LNCaP clone FGC (cell line): ENCODE measurements at regions not wholly inside any gene's neighbourhood (a gene's known extent, or its start where the extent isn't known, plus 50 kb on each side); places are given as distances from the start of the nearest gene placed in this dataset.

ENCODE experiments used
- DNase-seq: peaks from one replicate; pipeline ENCODE4 v3.0.0-alpha.2; 2011; ENCODE audit warnings: low read depth
- H3K4me3 ChIP-seq: 2 replicates; pipeline ENCODE4 v1.5.1; 2011; ENCODE audit warnings: mild to moderate bottlenecking, low read depth, low read length, control low read depth
- TF ChIP-seq, protein P1 (sequence below): IDR thresholded peaks from 2 replicates; pipeline ENCODE4 v1.5.1; 2012; ENCODE audit warnings: mild to moderate bottlenecking; ENCODE audit not compliant: control insufficient read depth, insufficient read depth; ENCODE audit errors: extremely low read depth

DNA sequence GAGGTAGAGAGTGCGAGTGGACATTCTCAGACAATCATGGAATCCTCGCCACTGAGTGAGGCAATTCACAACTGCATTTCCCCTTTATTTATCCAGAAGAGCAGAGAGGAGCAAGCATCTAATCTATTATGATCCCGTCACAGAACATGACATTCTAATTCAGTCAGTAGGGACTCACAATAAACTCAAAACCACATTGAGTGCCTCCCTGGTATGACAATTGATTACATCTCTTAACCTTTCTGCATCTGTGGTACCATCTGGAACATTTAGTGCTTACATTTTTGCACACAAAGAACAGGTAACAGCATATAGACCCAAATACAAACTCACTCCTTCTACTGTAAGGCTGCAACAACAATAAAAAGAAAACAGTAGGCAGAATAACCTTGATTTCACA lies 517.2 kb downstream of the GBE1 start:
- no peak overlapping the region for H3K4me3 ChIP-seq
- DNase-seq = no peak
- TF ChIP-seq, protein P1, sequence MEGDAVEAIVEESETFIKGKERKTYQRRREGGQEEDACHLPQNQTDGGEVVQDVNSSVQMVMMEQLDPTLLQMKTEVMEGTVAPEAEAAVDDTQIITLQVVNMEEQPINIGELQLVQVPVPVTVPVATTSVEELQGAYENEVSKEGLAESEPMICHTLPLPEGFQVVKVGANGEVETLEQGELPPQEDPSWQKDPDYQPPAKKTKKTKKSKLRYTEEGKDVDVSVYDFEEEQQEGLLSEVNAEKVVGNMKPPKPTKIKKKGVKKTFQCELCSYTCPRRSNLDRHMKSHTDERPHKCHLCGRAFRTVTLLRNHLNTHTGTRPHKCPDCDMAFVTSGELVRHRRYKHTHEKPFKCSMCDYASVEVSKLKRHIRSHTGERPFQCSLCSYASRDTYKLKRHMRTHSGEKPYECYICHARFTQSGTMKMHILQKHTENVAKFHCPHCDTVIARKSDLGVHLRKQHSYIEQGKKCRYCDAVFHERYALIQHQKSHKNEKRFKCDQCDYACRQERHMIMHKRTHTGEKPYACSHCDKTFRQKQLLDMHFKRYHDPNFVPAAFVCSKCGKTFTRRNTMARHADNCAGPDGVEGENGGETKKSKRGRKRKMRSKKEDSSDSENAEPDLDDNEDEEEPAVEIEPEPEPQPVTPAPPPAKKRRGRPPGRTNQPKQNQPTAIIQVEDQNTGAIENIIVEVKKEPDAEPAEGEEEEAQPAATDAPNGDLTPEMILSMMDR = no peak

DNA sequence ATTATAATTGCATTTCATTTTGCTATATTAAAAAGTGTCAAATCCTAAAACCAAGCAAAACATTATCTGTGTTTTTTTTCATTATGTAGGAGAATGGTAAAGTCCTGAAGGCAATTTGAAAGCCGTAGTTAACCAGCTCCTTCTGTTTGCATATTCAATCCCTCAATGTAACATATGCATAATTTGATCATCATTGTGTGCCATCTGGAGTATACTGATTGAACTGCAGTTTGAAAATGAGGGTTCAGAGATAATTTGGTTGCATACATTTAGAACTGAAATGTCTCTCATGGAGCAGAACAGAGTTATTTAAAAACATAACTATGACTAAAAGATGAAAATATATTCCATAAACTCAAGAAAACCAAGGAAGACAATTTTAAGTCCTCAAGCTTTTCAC lies 518.6 kb downstream of the GBE1 start:
- H3K4me3 ChIP-seq = no peak overlapping the region
- TF ChIP-seq, protein P1 = peak; percentile 68
- no peak for DNase-seq

- TF ChIP-seq, protein P1 = peak; percentile 16; the same call in 1 of the 2 replicates
- no peak overlapping the region for H3K4me3 ChIP-seq
- no peak for DNase-seq
These were observed 524.3 kb downstream of the GBE1 start for GRCh38 chr3:81237181-81237580.

- H3K4me3 ChIP-seq = no peak overlapping the region
- no peak for DNase-seq
- TF ChIP-seq, protein P1 = peak; percentile 43
These were observed 543.4 kb downstream of the GBE1 start for GRCh38 chr3:81218023-81218422.

DNA sequence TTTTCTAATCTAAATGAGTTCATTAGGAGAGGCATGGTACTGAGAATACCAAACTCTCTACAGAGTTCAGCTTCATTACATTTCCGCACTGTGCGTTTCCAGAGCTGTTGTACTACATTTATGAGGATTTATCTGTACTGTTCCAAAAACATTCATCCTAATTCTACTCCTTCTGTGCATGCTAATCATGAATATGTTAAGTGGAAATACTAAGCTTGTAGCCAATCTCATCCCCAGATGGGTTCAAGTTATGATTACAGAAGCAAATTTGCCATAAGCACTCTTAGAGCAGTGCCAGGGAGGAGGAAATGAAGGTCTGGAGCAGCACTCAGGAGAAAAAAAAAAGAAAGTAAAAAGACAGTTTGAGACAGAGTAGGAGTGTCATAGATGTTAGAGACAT lies 544.3 kb downstream of the GBE1 start:
- no peak overlapping the region for H3K4me3 ChIP-seq
- TF ChIP-seq, protein P1 = no peak
- no peak for DNase-seq

DNA sequence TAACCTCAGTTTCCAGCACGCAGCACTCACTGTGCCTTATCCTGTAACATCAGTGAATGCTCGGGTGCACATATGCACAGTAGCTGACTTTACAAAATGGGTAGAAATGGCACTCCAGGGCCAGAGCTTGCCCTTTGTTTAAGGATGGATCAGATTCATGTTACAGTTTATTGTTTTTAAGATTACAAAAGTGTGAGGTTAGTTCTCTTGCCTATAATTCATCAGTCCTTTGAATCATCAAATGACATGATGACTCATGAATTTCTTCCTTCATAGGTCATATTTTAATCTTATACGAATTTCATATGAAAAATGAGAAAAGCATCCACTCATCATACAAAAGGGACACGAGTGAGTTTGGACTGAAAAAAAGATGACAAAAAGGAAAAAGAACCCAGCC lies 545.3 kb downstream of the GBE1 start:
- no peak overlapping the region for H3K4me3 ChIP-seq
- no peak for DNase-seq
- TF ChIP-seq, protein P1 = no peak

GRCh38 chr3:81214631-81215030 lies 546.8 kb downstream of the GBE1 start:
- no peak overlapping the region for H3K4me3 ChIP-seq
- TF ChIP-seq, protein P1 = no peak
- DNase-seq = no peak
